NOMO-1 (cell line): ENCODE measurements at regions not wholly inside any gene's neighbourhood (a gene's known extent, or its start where the extent isn't known, plus 50 kb on each side); places are given as distances from the start of the nearest gene placed in this dataset.
"Not testable (repeated sequence)": the region's sequence is repeated elsewhere in the genome, so short reads cannot be mapped to it uniquely, and the experiment has no call there.

Source experiments
- DNase-seq, 2 experiments: peaks; one replicate each; lab custom pipeline; 2025; ENCODE audit not compliant: unreplicated experiment in 2 of 2; lab: John Stamatoyannopoulos, UW

DNA sequence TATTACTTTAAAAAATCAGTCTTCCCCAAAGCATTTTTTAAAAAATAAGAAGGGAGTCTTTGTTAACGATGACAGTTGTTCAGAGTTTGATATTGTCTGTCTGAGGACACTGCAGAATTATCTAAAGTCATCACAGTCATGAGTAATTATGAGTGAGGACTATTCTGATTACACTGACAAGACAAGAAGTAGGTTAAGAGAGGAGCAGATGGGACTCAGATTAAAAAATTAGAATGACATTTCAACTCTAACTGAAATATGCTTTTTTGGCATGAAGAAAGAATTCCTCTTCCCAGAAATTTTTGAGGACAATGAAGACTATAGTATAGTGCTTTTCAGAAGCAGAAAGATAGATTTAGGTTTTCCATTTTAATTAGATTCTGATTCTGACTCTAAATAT is 456.5 kb downstream of the EPHA7 start:
- DNase-seq = no peak

GRCh38 chr6:92952111-92952510 is 467.2 kb downstream of the EPHA7 start:
- DNase-seq = not testable (repeated sequence)

- no peak for DNase-seq
Measured at GRCh38 chr6:92945799-92946198, 473.6 kb downstream of the EPHA7 start.

DNA sequence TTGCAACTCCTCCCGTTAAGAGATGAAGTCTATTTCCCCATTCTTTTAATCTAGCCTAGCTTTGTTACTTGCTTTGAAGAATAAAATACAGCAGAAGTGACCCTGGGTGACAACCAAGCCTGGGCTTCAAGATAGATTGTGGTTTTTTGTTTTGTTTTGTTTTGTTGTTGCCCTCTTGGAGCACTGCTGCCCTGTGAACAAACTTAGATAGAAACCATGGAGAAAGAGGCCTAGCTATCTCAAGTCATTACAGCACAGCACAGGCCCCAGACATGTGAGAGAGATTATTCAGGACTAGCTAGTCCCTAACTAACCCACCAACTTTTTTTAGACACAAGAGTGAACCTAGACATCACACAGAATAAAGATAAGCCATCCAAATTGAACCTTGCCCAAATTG is 475.2 kb downstream of the EPHA7 start:
- DNase-seq = no peak

DNA sequence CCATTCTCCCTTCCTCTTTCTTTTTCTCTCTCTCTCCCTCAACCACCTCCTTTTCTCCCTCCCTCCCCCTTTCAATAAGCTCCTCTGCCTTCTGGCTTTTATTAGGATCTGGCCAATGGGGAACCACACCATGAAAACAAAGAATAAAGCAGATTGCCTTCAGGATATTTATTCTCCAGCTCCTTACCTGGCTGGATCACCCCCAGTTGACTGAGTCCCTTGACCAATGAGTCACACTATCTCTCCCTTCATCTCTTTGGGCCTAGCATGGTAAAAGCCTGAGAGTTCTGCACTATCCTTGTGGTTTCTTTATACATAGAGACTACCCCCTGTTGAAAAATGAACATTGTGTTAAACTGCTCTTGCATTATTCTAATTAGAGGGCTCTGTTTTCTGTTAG is 476.8 kb downstream of the EPHA7 start:
- DNase-seq = no peak

- no peak for DNase-seq
Measured at GRCh38 chr6:92934625-92935024, 484.7 kb downstream of the EPHA7 start.

DNA sequence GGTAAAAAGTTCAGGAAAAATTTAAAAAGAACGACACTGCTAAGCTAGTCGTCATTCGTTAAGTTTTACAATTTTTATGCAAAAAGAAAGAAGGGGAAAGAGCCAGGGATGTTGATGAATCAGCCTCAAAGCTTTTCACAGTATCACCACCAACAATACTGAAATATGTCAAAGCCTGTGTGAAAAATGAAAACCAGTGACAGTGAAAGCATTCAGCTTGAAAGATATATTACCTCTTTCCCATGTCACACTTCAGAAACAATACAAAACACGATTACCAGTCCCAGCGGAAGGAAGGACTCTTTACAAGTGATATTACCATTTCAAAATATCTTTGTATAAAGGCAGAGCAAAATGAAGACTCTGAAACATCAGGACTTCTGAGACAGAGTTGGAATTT is 489.2 kb downstream of the EPHA7 start:
- DNase-seq = no peak

GRCh38 chr6:92922216-92922806 is 497.0 kb downstream of the EPHA7 start:
- DNase-seq = no peak

- no peak for DNase-seq
Measured at GRCh38 chr6:92915466-92915865, 503.9 kb downstream of the EPHA7 start.

- DNase-seq = no peak
Measured at GRCh38 chr6:92911301-92911700, 508.1 kb downstream of the EPHA7 start.

GRCh38 chr6:92910646-92911045 is 508.7 kb downstream of the EPHA7 start:
- no peak for DNase-seq

DNA sequence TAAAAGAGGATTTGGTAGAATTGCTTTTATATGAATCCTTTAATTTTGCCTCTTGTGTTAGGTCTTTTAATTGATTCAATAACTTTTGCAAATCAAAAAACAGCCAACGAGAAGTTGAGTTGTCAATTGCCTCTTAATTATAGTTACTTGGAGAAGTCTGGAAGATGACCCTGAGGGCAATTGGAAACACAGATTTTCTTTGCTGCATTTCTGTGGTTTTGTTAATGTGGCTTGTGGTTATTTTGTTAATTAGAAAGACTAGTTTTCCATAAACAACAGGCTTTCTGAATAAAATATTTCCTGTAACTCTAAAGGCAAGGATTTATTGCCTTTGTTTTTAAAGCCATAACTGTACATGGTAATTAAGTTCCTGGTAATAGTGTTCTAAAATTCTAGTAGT is 513.0 kb downstream of the EPHA7 start:
- DNase-seq = no peak

GRCh38 chr6:92893741-92894140 is 525.6 kb downstream of the EPHA7 start:
- no peak for DNase-seq

- DNase-seq = no peak
Measured at GRCh38 chr6:92892626-92893170, 526.7 kb downstream of the EPHA7 start.

DNA sequence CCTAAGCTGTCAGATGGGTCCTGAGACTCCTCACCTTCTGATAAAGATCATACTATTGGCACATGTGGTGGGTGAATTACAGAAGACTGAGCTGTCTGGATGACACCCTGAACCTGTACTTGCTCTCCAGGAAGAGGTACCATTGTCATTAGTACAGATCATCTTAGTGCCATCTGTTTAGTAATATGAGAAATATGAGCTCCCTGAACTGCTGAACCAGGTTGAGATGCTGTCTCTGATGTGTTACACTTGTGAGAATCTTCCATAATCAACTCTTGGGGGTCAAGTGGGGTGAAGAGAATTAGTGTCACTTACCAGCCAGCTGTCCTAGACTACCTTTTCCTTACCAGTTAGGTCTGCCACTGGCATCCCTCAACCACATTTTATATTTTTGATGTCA is 531.0 kb downstream of the EPHA7 start:
- DNase-seq = no peak

DNA sequence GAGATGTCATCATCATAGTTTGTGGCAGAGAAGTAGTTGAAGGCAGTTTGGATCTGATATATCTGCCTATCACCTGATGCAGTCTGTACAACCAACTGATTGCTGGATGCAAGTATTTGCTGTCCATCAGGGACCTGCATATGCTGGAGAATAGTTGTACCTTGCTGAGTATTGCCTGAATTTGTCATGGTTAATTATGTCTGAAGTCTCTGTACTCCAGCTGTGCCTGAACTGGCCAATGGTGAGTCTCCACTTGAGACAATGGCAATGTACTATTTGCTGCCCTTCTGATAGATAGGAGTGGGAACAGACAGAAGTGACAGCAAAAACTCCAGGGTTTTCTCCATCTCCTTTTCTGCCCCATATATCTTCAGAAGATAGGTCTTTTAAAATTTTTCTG is 531.5 kb downstream of the EPHA7 start:
- no peak for DNase-seq

- DNase-seq = no peak
Measured at GRCh38 chr6:92879526-92879925, 539.8 kb downstream of the EPHA7 start.

DNA sequence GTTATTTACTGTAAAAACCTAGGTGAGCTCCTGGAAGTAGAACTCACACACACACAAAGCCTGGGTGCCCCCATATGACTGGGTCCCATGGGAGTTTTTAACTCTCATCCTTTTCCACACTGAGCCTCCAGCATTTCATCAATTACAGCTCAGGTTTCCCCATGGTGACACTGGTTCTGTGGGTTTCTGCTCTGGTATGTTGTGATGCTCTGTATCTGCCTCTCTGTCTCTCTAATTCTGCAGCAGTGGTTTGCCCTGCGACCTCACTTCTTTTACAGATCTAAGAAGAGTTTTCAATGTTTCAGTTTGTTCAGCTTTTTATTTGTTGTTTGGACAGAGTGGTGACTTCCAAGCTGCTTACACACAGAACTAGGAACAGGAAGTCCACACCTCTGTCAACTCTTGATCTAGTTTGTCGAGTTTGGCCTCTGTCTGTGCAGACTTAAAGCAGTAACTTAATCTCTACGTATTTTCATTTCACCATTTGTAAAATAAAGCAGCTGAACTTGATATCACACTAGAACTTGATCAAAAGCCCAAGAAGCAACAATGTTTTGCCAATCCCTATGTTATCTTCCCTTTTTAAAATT is 554.3 kb downstream of the EPHA7 start:
- no peak for DNase-seq

GRCh38 chr6:92849636-92850035 is 569.7 kb downstream of the EPHA7 start:
- no peak for DNase-seq

- no peak for DNase-seq
Measured at GRCh38 chr6:92848901-92849300, 570.5 kb downstream of the EPHA7 start.

DNA sequence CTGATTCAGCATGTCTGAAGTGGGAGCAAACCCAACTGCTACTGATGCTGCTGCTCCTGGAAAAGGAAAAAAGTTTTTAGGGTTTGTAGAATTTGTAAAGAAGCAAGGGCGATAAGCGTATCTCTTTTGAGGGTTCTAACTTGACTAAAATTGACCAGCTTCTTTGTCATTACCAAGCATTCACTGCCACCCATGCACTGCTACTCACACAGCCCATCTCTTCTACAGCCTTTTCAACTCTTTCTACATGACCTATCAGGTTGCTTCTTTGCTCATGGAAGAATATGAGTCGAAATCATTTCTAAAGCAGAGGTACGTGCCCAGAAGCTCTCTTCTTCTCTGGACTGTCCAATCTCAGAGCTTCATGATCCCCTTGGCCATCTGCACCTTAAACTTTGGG is 570.9 kb downstream of the EPHA7 start:
- DNase-seq = no peak

DNA sequence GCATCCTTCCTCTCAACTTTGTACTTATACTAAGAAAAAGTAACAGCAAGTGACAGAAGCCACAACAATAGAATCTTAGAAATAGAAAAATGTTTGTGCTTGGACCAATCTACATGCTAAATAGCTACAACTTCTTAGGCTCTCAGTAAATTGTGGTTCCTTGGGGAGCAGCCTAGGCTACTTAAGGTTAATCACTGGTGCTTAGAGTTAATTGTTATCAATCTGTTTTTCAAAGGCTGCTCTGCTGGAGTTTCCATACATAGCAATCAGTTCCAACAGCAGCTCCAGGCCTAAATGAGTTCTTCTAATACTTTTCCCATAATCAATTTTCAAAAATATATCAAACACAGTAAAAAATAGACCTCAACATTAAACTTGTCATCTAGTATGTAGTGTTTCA is 571.4 kb downstream of the EPHA7 start:
- DNase-seq = no peak
